ENCODE measurements at regions not wholly inside any gene's neighbourhood (a gene's known extent, or its start where the extent isn't known, plus 50 kb on each side); places are given as distances from the start of the nearest gene placed in this dataset.

- Mint-ChIP-seq H3K4me3 (ENCODE audit: unreplicated experiment) (no peak overlapping the region), H3K27ac (ENCODE audit: unreplicated experiment) (no peak overlapping the region), H3K9me3 (ENCODE audit: unreplicated experiment) (no peaks in the 10 kb centered on the region), H3K27me3 (ENCODE audit: unreplicated experiment) (no peaks in the 10 kb centered on the region), H3K4me1 (ENCODE audit: low read depth, unreplicated experiment) (no peaks in the 10 kb centered on the region), H3K36me3 (ENCODE audit: unreplicated experiment) (no peaks in the 10 kb centered on the region)
- TF ChIP-seq, protein P1, sequence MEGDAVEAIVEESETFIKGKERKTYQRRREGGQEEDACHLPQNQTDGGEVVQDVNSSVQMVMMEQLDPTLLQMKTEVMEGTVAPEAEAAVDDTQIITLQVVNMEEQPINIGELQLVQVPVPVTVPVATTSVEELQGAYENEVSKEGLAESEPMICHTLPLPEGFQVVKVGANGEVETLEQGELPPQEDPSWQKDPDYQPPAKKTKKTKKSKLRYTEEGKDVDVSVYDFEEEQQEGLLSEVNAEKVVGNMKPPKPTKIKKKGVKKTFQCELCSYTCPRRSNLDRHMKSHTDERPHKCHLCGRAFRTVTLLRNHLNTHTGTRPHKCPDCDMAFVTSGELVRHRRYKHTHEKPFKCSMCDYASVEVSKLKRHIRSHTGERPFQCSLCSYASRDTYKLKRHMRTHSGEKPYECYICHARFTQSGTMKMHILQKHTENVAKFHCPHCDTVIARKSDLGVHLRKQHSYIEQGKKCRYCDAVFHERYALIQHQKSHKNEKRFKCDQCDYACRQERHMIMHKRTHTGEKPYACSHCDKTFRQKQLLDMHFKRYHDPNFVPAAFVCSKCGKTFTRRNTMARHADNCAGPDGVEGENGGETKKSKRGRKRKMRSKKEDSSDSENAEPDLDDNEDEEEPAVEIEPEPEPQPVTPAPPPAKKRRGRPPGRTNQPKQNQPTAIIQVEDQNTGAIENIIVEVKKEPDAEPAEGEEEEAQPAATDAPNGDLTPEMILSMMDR (IDR thresholded peaks at IDR 0.05; ENCODE audit: partially characterized antibody, unreplicated experiment): no peak
- DNase-seq: no peak
These were observed 310.0 kb downstream of the SLITRK2 start for GRCh38 chrX:146127617-146128016.

DNA sequence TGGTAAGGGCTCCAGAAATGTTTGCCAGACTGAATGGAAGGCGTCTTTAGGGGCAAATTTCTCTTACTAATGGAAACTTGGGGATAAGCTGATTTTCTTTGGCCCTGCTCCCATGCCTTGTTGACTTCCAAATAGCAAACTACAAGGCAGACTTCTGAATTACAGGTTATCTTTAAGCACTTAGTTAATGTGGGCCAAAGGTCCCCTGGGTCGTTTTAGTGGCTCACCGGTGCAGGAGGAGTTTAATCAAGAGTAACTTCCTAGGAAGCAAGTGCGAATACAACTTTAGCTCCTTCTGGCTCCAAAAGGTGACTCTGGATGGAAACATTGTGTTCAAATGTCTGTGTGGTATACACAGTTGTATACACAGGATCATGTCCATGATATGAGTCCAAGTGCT, 323.6 kb downstream of the SLITRK2 start:
- Mint-ChIP-seq H3K27me3 (ENCODE audit: unreplicated experiment) (no peaks in the 10 kb centered on the region), H3K4me3 (ENCODE audit: unreplicated experiment) (no peak overlapping the region), H3K27ac (ENCODE audit: unreplicated experiment) (no peak overlapping the region), H3K4me1 (ENCODE audit: low read depth, unreplicated experiment) (no peaks in the 10 kb centered on the region), H3K9me3 (ENCODE audit: unreplicated experiment) (no peaks in the 10 kb centered on the region), H3K36me3 (ENCODE audit: unreplicated experiment) (no peaks in the 10 kb centered on the region)
- TF ChIP-seq, protein P1 (IDR thresholded peaks at IDR 0.05; ENCODE audit: partially characterized antibody, unreplicated experiment): no peak
- DNase-seq: no peak

GRCh38 chrX:146144039-146144438, 326.4 kb downstream of the SLITRK2 start:
- Mint-ChIP-seq H3K27me3 (ENCODE audit: unreplicated experiment) (no peaks in the 10 kb centered on the region), H3K27ac (ENCODE audit: unreplicated experiment) (no peak overlapping the region), H3K36me3 (ENCODE audit: unreplicated experiment) (no peaks in the 10 kb centered on the region), H3K9me3 (ENCODE audit: unreplicated experiment) (no peaks in the 10 kb centered on the region), H3K4me3 (ENCODE audit: unreplicated experiment) (no peak overlapping the region), H3K4me1 (ENCODE audit: low read depth, unreplicated experiment) (no peaks in the 10 kb centered on the region)
- TF ChIP-seq, protein P1 (IDR thresholded peaks at IDR 0.05; ENCODE audit: partially characterized antibody, unreplicated experiment): no peak
- no peak for DNase-seq

- no peaks in the 10 kb centered on the region for H3K27me3 Mint-ChIP-seq (ENCODE audit: unreplicated experiment)
These were observed 336.6 kb downstream of the SLITRK2 start for GRCh38 chrX:146154191-146154590.

GRCh38 chrX:146160443-146161203, 343.0 kb downstream of the SLITRK2 start:
- Mint-ChIP-seq H3K36me3 (ENCODE audit: unreplicated experiment) (no peaks in the 10 kb centered on the region), H3K4me1 (ENCODE audit: low read depth, unreplicated experiment) (no peaks in the 10 kb centered on the region), H3K27ac (ENCODE audit: unreplicated experiment) (no peak overlapping the region), H3K9me3 (ENCODE audit: unreplicated experiment) (no peaks in the 10 kb centered on the region), H3K27me3 (ENCODE audit: unreplicated experiment) (no peaks in the 10 kb centered on the region), H3K4me3 (ENCODE audit: unreplicated experiment) (no peak overlapping the region)
- TF ChIP-seq, protein P1 (IDR thresholded peaks at IDR 0.05; ENCODE audit: partially characterized antibody, unreplicated experiment): no peak
- DNase-seq: no peak

More at GRCh38 chrX:146154191-146154590, 336.6 kb downstream of the SLITRK2 start:
- Mint-ChIP-seq H3K36me3 (ENCODE audit: unreplicated experiment) (no peaks in the 10 kb centered on the region), H3K9me3 (ENCODE audit: unreplicated experiment) (no peaks in the 10 kb centered on the region), H3K4me1 (ENCODE audit: low read depth, unreplicated experiment) (no peaks in the 10 kb centered on the region), H3K27ac (ENCODE audit: unreplicated experiment) (no peak overlapping the region), H3K4me3 (ENCODE audit: unreplicated experiment) (no peak overlapping the region)
- TF ChIP-seq, protein P1 (IDR thresholded peaks at IDR 0.05; ENCODE audit: partially characterized antibody, unreplicated experiment): no peak
- no peak for DNase-seq
